SHP77 (cell line): ENCODE measurements at regions not wholly inside any gene's neighbourhood (a gene's known extent, or its start where the extent isn't known, plus 50 kb on each side); places are given as distances from the start of the nearest gene placed in this dataset.

ENCODE experiments used
- DNase-seq, 2 experiments: peaks; one replicate each; lab custom pipeline; 2025; lab: John Stamatoyannopoulos, UW

- DNase-seq: no peak
These were observed 285.7 kb downstream of the RNF144B start for GRCh38 chr6:18672852-18673251.

- no peak for DNase-seq
These were observed 287.2 kb downstream of the RNF144B start for GRCh38 chr6:18674346-18674745.

GRCh38 chr6:18675881-18676280, 288.7 kb downstream of the RNF144B start:
- DNase-seq: no peak

GRCh38 chr6:18676548-18676947, 289.4 kb downstream of the RNF144B start:
- DNase-seq: no peak

- no peak for DNase-seq
These were observed 293.7 kb downstream of the RNF144B start for GRCh38 chr6:18680842-18681241.

- no peak for DNase-seq
These were observed 294.8 kb downstream of the RNF144B start for GRCh38 chr6:18681832-18682503.

GRCh38 chr6:18684343-18684742, 297.2 kb downstream of the RNF144B start:
- DNase-seq: no peak

- no peak for DNase-seq
These were observed 306.0 kb downstream of the RNF144B start for GRCh38 chr6:18692929-18693685.

GRCh38 chr6:18693881-18694280, 306.7 kb downstream of the RNF144B start:
- no peak for DNase-seq

- no peak for DNase-seq
These were observed 316.4 kb downstream of the RNF144B start for GRCh38 chr6:18703546-18703945.

GRCh38 chr6:18707714-18708439, 320.7 kb downstream of the RNF144B start:
- DNase-seq: no peak

- no peak for DNase-seq
These were observed 325.4 kb downstream of the RNF144B start for GRCh38 chr6:18712595-18712994.

GRCh38 chr6:18720075-18720474, 332.9 kb downstream of the RNF144B start:
- no peak for DNase-seq

GRCh38 chr6:18724056-18724455, 336.9 kb downstream of the RNF144B start:
- no peak for DNase-seq

GRCh38 chr6:18725449-18725848, 338.3 kb downstream of the RNF144B start:
- no peak for DNase-seq

- no peak for DNase-seq
These were observed 346.9 kb downstream of the RNF144B start for GRCh38 chr6:18733921-18734550.

GRCh38 chr6:18741741-18742140, 354.6 kb downstream of the RNF144B start:
- no peak for DNase-seq

- no peak for DNase-seq
These were observed 355.3 kb downstream of the RNF144B start for GRCh38 chr6:18742406-18742805.

- no peak for DNase-seq
These were observed 359.6 kb downstream of the RNF144B start for GRCh38 chr6:18746727-18747126.

- DNase-seq: no peak
These were observed 361.2 kb downstream of the RNF144B start for GRCh38 chr6:18748314-18748713.

- no peak for DNase-seq
These were observed 365.3 kb downstream of the RNF144B start for GRCh38 chr6:18752278-18753068.

- no peak for DNase-seq
These were observed 365.9 kb downstream of the RNF144B start for GRCh38 chr6:18753076-18753475.
